B cell (primary cell): ENCODE measurements at regions not wholly inside any gene's neighbourhood (a gene's known extent, or its start where the extent isn't known, plus 50 kb on each side); places are given as distances from the start of the nearest gene placed in this dataset.

Experiments used
- ATAC-seq: fragments of 200-7000 bp; cut with Tn5 transposase; one replicate; pipeline ENCODE4 v1.10.0; 2021; ENCODE audit warnings: low read depth, mild to moderate bottlenecking, moderate number of reproducible peaks, moderate library complexity
- CTCF ChIA-PET: fragments of 350-600 bp; sonication (Branson Sonifier 250); formaldehyde crosslinking; loops from one replicate; lab custom pipeline; 2021; ENCODE audit warnings: antibody characterized with exemption, inconsistent platforms; lab: Charles Lee
- POLR2A ChIA-PET: fragments of 350-600 bp; sonication (Branson Sonifier 250); formaldehyde crosslinking; loops from one replicate; lab custom pipeline; 2021; ENCODE audit warnings: antibody characterized with exemption; lab: Charles Lee
- DNase-seq: peaks from one replicate; pipeline ENCODE4 v3.0.0; 2013
- H2AFZ ChIP-seq: 2 replicates; pipeline ENCODE4 v1.6.1; 2012; ENCODE audit warnings: mild to moderate bottlenecking, low read depth, low read length; ENCODE audit not compliant: insufficient read depth, poor library complexity, severe bottlenecking
- H3K27ac ChIP-seq, 2 donors: 1 replicate in 1 of 2; 2 replicates in 1 of 2; pipeline ENCODE4 v1.5.1; 2012 to 2013; ENCODE audit warnings: low read length in 2 of 2, mild to moderate bottlenecking in 2 of 2, moderate library complexity in 1 of 2
- H3K27me3 ChIP-seq, 4 experiments: fragments of 200-600 bp in 1 of 4; sonication (generic) in 1 of 4; replicated peaks in 1 of 4; 1 replicate in 2 of 4; 2 replicates in 2 of 4; pipeline versions ENCODE4 v1.6.1 to v1.7.0; 2013 to 2016; ENCODE audit warnings: low read length in 3 of 4, mild to moderate bottlenecking in 2 of 4, mixed read lengths in 1 of 4, moderate library complexity in 1 of 4; ENCODE audit not compliant: insufficient read depth in 4 of 4, control insufficient read depth in 3 of 4; ENCODE audit errors: control extremely low read depth in 1 of 4
- H3K36me3 ChIP-seq, 2 experiments: replicated peaks in 1 of 2; 1 replicate in 1 of 2; 2 replicates in 1 of 2; pipeline versions ENCODE4 v1.6.1 to v1.7.1; 2013; ENCODE audit warnings: low read length in 1 of 2; ENCODE audit not compliant: insufficient read depth in 2 of 2, control insufficient read depth in 1 of 2; ENCODE audit errors: control extremely low read depth in 1 of 2, extremely low read depth in 1 of 2
- H3K4me1 ChIP-seq, 2 donors: fragments of 200-600 bp in 1 of 2; sonication (generic) in 1 of 2; 1 replicate in 1 of 2; 2 replicates in 1 of 2; pipeline versions ENCODE4 v1.5.1 to v1.6.1; 2013 to 2017; ENCODE audit warnings: low read length in 2 of 2; ENCODE audit not compliant: control insufficient read depth in 2 of 2, insufficient read depth in 2 of 2
- H3K4me2 ChIP-seq: replicated peaks from 2 replicates; pipeline ENCODE3; 2012; ENCODE audit warnings: mild to moderate bottlenecking, low read depth, low read length; ENCODE audit not compliant: poor library complexity, severe bottlenecking
- H3K4me3 ChIP-seq, 5 experiments: fragments of 200-600 bp in 1 of 5; sonication (generic) in 1 of 5; 1 replicate in 3 of 5; 2 replicates in 2 of 5; pipeline versions ENCODE4 v1.5.1 to v1.7.0; 2011 to 2016; ENCODE audit warnings: low read length in 4 of 5, mild to moderate bottlenecking in 4 of 5, low read depth in 2 of 5, control low read depth in 1 of 5, moderate library complexity in 1 of 5; ENCODE audit not compliant: insufficient read depth in 1 of 5; ENCODE audit errors: control extremely low read depth in 1 of 5, extremely low read depth in 1 of 5
- H3K79me2 ChIP-seq: fragments of 200-600 bp; sonication (generic); one replicate; pipeline ENCODE4 v1.6.0; 2016; ENCODE audit warnings: low read length; ENCODE audit not compliant: control insufficient read depth, insufficient read depth
- H3K9ac ChIP-seq: fragments of 200-600 bp; sonication (generic); 2 replicates; pipeline ENCODE4 v1.6.1; 2017; ENCODE audit warnings: mild to moderate bottlenecking, low read length, moderate library complexity
- H3K9me3 ChIP-seq, 3 donors: one replicate each; pipeline versions ENCODE4 v1.6.1 to v1.7.1; 2013; ENCODE audit warnings: low read length in 2 of 3; ENCODE audit not compliant: control insufficient read depth in 2 of 3, insufficient read depth in 1 of 3; ENCODE audit errors: control extremely low read depth in 1 of 3
- H4K20me1 ChIP-seq: 2 replicates; pipeline ENCODE4 v1.6.0; 2012; ENCODE audit warnings: mild to moderate bottlenecking, low read length; ENCODE audit not compliant: insufficient read depth, control insufficient read depth, poor library complexity, severe bottlenecking
- H3K27ac Mint-ChIP-seq: one replicate; pipeline ENCODE4 v1.8.0; 2021; ENCODE audit warnings: mixed read lengths
- H3K27me3 Mint-ChIP-seq: one replicate; pipeline ENCODE4 v1.8.0; 2021; ENCODE audit warnings: mixed read lengths
- H3K4me1 Mint-ChIP-seq: one replicate; pipeline ENCODE4 v1.8.0; 2021; ENCODE audit warnings: mixed read lengths
- H3K4me3 Mint-ChIP-seq: one replicate; pipeline ENCODE4 v1.8.0; 2021; ENCODE audit warnings: mixed read lengths
- H3K9me3 Mint-ChIP-seq: one replicate; pipeline ENCODE4 v1.8.0; 2022; ENCODE audit warnings: mixed read lengths; ENCODE audit not compliant: insufficient read depth
- EZH2 ChIP-seq: IDR thresholded peaks from 2 replicates; pipeline ENCODE4 v1.6.1; 2012; ENCODE audit warnings: borderline replicate concordance, low read depth, mild to moderate bottlenecking, moderate library complexity, low read length; ENCODE audit not compliant: insufficient read depth, poor library complexity, severe bottlenecking
- WGBS: methylation state at CpG from one replicate; pipeline ENCODE4 v1.1.5; 2013; ENCODE audit warnings: missing lambda C conversion rate; ENCODE audit not compliant: insufficient coverage; 5-methylcytosine and 5-hydroxymethylcytosine counted together
- intact Hi-C: fragments of 100-400 bp; cut with micrococcal nuclease; formaldehyde crosslinking; loops from one replicate; pipeline ENCODE4 v1.10.0; 2022
- TF ChIP-seq, protein P1 (sequence below): fragments of 200-600 bp; IDR thresholded peaks from one replicate; pipeline ENCODE4 v1.8.0; 2022; ENCODE audit warnings: antibody characterized with exemption, mild to moderate bottlenecking

GRCh38 chr15:81901319-81901718 lies 144.5 kb downstream of the MEX3B start:
- Mint-ChIP-seq H3K9me3 (no peaks in the 10 kb centered on the region), H3K4me1 (no peaks in the 10 kb centered on the region), H3K27ac (no peak overlapping the region), H3K27me3 (peaks cover 3% of the 10 kb centered on the region), H3K4me3 (no peak overlapping the region)
- Histone ChIP-seq H3K27me3 (no peaks in the 10 kb centered on the region), H3K4me3 (no peak overlapping the region), H3K4me1 (no peaks in the 10 kb centered on the region), H3K9ac (no peak overlapping the region), H3K27ac (no peak overlapping the region), H3K36me3 (no peaks in the 10 kb centered on the region), H3K4me2 (no peak overlapping the region), H4K20me1 (no peaks in the 10 kb centered on the region), H2AFZ (no peak overlapping the region), H3K79me2 (no peaks in the 10 kb centered on the region), H3K9me3 (no peaks in the 10 kb centered on the region)
- ChIA-PET CTCF (no interaction called here), POLR2A (no interaction called here)
- 100% methylated on average over 1 of the region's 5 CpGs for WGBS
- ATAC-seq: no peak
- intact Hi-C loops: no loop called here
- TF ChIP-seq EZH2: no peak
- TF ChIP-seq, protein P1, sequence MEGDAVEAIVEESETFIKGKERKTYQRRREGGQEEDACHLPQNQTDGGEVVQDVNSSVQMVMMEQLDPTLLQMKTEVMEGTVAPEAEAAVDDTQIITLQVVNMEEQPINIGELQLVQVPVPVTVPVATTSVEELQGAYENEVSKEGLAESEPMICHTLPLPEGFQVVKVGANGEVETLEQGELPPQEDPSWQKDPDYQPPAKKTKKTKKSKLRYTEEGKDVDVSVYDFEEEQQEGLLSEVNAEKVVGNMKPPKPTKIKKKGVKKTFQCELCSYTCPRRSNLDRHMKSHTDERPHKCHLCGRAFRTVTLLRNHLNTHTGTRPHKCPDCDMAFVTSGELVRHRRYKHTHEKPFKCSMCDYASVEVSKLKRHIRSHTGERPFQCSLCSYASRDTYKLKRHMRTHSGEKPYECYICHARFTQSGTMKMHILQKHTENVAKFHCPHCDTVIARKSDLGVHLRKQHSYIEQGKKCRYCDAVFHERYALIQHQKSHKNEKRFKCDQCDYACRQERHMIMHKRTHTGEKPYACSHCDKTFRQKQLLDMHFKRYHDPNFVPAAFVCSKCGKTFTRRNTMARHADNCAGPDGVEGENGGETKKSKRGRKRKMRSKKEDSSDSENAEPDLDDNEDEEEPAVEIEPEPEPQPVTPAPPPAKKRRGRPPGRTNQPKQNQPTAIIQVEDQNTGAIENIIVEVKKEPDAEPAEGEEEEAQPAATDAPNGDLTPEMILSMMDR: no peak
- no peak for DNase-seq

GRCh38 chr15:81899730-81900129 lies 146.1 kb downstream of the MEX3B start:
- H3K27ac ChIP-seq: no peak overlapping the region
- no peaks in the 10 kb centered on the region for H4K20me1 ChIP-seq
- no peak overlapping the region for H3K4me3 ChIP-seq
- H2AFZ ChIP-seq: no peak overlapping the region
- no peaks in the 10 kb centered on the region for H3K27me3 ChIP-seq
- no peak for DNase-seq
- no peak overlapping the region for H3K27ac Mint-ChIP-seq
- H3K9ac ChIP-seq: no peak overlapping the region
- WGBS: no CpG with 5 or more reads among the region's 2 CpGs
- no peaks in the 10 kb centered on the region for H3K9me3 ChIP-seq
- H3K4me1 Mint-ChIP-seq: no peaks in the 10 kb centered on the region
- no peaks in the 10 kb centered on the region for H3K79me2 ChIP-seq
- H3K4me2 ChIP-seq: no peak overlapping the region
- H3K9me3 Mint-ChIP-seq: no peaks in the 10 kb centered on the region
- peaks cover 3% of the 10 kb centered on the region for H3K27me3 Mint-ChIP-seq
- TF ChIP-seq, protein P1: no peak
- TF ChIP-seq EZH2: no peak
- no peaks in the 10 kb centered on the region for H3K36me3 ChIP-seq
- H3K4me3 Mint-ChIP-seq: no peak overlapping the region
- POLR2A ChIA-PET: no interaction called here
- no peak for ATAC-seq
- intact Hi-C loops: no loop called here
- H3K4me1 ChIP-seq: no peaks in the 10 kb centered on the region
- CTCF ChIA-PET: no interaction called here
